Trophoblast cell (in vitro differentiated cells and primary cell): ENCODE measurements at regions not wholly inside any gene's neighbourhood (a gene's known extent, or its start where the extent isn't known, plus 50 kb on each side); places are given as distances from the start of the nearest gene placed in this dataset.
A peak's percentile ranks its signal among the peaks of the same experiment; 100 is the strongest.

Source experiments
- DNase-seq, 2 donors: peaks; one replicate each; pipeline ENCODE4 v3.0.0-alpha.2; 2016
- H2AFZ ChIP-seq: 2 replicates; pipeline ENCODE4 v1.6.1; 2013; ENCODE audit warnings: low read length, moderate library complexity, mild to moderate bottlenecking; ENCODE audit not compliant: insufficient read depth, poor library complexity
- H2AK5ac ChIP-seq: 2 replicates; pipeline ENCODE4 v1.6.1; 2013; ENCODE audit warnings: mild to moderate bottlenecking, low read length
- H2BK120ac ChIP-seq: 2 replicates; pipeline ENCODE4 v1.6.1; 2013; ENCODE audit warnings: low read length, mild to moderate bottlenecking, moderate library complexity; ENCODE audit not compliant: insufficient read depth, poor library complexity
- H2BK12ac ChIP-seq: 2 replicates; pipeline ENCODE4 v1.6.1; 2013; ENCODE audit warnings: mild to moderate bottlenecking, low read length, moderate library complexity
- H2BK5ac ChIP-seq: 2 replicates; pipeline ENCODE4 v1.6.1; 2013; ENCODE audit warnings: low read length, low read depth, moderate library complexity, mild to moderate bottlenecking; ENCODE audit not compliant: poor library complexity
- H3K14ac ChIP-seq: 2 replicates; pipeline ENCODE4 v1.6.1; 2013; ENCODE audit warnings: mild to moderate bottlenecking, low read length
- H3K18ac ChIP-seq: 2 replicates; pipeline ENCODE4 v1.6.1; 2013; ENCODE audit warnings: mild to moderate bottlenecking, low read length
- H3K23ac ChIP-seq: 2 replicates; pipeline ENCODE4 v1.6.1; 2013; ENCODE audit warnings: low read length
- H3K27ac ChIP-seq: 2 replicates; pipeline ENCODE4 v1.5.1; 2013; ENCODE audit warnings: low read depth, mild to moderate bottlenecking, inconsistent platforms, low read length, moderate library complexity
- H3K27me3 ChIP-seq: 2 replicates; pipeline ENCODE4 v1.6.1; 2013; ENCODE audit warnings: inconsistent platforms, mild to moderate bottlenecking, low read length, moderate library complexity; ENCODE audit not compliant: insufficient read depth
- H3K36me3 ChIP-seq, 2 experiments: 1 replicate in 1 of 2; 2 replicates in 1 of 2; pipeline ENCODE4 v1.6.1; 2013; ENCODE audit warnings: low read length in 2 of 2, mild to moderate bottlenecking in 2 of 2, moderate library complexity in 1 of 2; ENCODE audit not compliant: insufficient read depth in 2 of 2, control insufficient read depth in 1 of 2
- H3K4ac ChIP-seq: 2 replicates; pipeline ENCODE4 v1.6.1; 2013; ENCODE audit warnings: low read depth, mild to moderate bottlenecking, low read length, moderate library complexity
- H3K4me1 ChIP-seq, 2 experiments: 1 replicate in 1 of 2; 2 replicates in 1 of 2; pipeline ENCODE4 v1.6.1; 2013; ENCODE audit warnings: low read length in 2 of 2, mild to moderate bottlenecking in 2 of 2, moderate library complexity in 1 of 2; ENCODE audit not compliant: insufficient read depth in 2 of 2, control insufficient read depth in 1 of 2
- H3K4me2 ChIP-seq: 2 replicates; pipeline ENCODE4 v1.6.1; 2013; ENCODE audit warnings: inconsistent platforms, mild to moderate bottlenecking, low read length, moderate library complexity
- H3K4me3 ChIP-seq: 2 replicates; pipeline ENCODE4 v1.5.1; 2013; ENCODE audit warnings: mild to moderate bottlenecking, low read depth, low read length, inconsistent platforms
- H3K79me1 ChIP-seq: one replicate; pipeline ENCODE4 v1.6.1; 2013; ENCODE audit warnings: low read length
- H3K79me2 ChIP-seq: 2 replicates; pipeline ENCODE4 v1.6.1; 2013; ENCODE audit warnings: low read length, mild to moderate bottlenecking; ENCODE audit not compliant: control insufficient read depth, insufficient read depth, poor library complexity
- H3K9ac ChIP-seq: 2 replicates; pipeline ENCODE4 v1.6.1; 2013; ENCODE audit warnings: mild to moderate bottlenecking, low read length
- H3K9me3 ChIP-seq: 2 replicates; pipeline ENCODE4 v1.6.1; 2013; ENCODE audit warnings: low read depth, mild to moderate bottlenecking, control low read depth, inconsistent platforms, low read length; ENCODE audit not compliant: insufficient read depth
- H4K12ac ChIP-seq: 2 replicates; pipeline ENCODE4 v1.6.1; 2013; ENCODE audit warnings: low read depth, mild to moderate bottlenecking, low read length, moderate library complexity
- H4K8ac ChIP-seq: 2 replicates; pipeline ENCODE4 v1.6.1; 2013; ENCODE audit warnings: low read depth, mild to moderate bottlenecking, low read length, moderate library complexity
- H4K91ac ChIP-seq: one replicate; pipeline ENCODE4 v1.6.1; 2013; ENCODE audit warnings: low read depth, mild to moderate bottlenecking, low read length, moderate library complexity
- WGBS: extraction: QIAGEN DNeasy Blood & Tissue Kit; methylation state at CpG from one replicate; pipeline ENCODE4 v1.1.7; 2013; ENCODE audit warnings: missing lambda C conversion rate; ENCODE audit not compliant: insufficient read length, insufficient coverage; ENCODE audit errors: extremely low coverage; 5-methylcytosine and 5-hydroxymethylcytosine counted together

GRCh38 chr13:86714495-86714894 is 915.3 kb upstream of the SLITRK6 start:
- Histone ChIP-seq H3K4me3 (no peak overlapping the region), H3K27ac (no peak overlapping the region), H3K36me3 (no peaks in the 10 kb centered on the region), H2AFZ (no peak overlapping the region), H3K14ac (no peak overlapping the region), H3K79me1 (no peaks in the 10 kb centered on the region), H3K4me2 (no peak overlapping the region), H3K27me3 (no peaks in the 10 kb centered on the region), H2AK5ac (no peak overlapping the region), H3K23ac (no peak overlapping the region), H3K4ac (no peak overlapping the region), H4K8ac (no peak overlapping the region), H3K9ac (no peak overlapping the region), H3K9me3 (peaks cover 2% of the 10 kb centered on the region), H4K12ac (no peak overlapping the region), H4K91ac (no peak overlapping the region), H3K79me2 (no peaks in the 10 kb centered on the region), H2BK5ac (no peak overlapping the region), H2BK120ac (no peak overlapping the region), H2BK12ac (no peak overlapping the region), H3K4me1 (no peaks in the 10 kb centered on the region), H3K18ac (no peak overlapping the region)
- DNase-seq: no peak
- no CpG with 5 or more reads among the region's 3 CpGs for WGBS

- Histone ChIP-seq H2BK12ac (no peak overlapping the region), H3K36me3 (no peaks in the 10 kb centered on the region), H3K4me2 (no peak overlapping the region), H3K27me3 (no peaks in the 10 kb centered on the region), H3K9me3 (no peaks in the 10 kb centered on the region), H4K8ac (no peak overlapping the region), H3K14ac (no peak overlapping the region), H3K79me2 (no peaks in the 10 kb centered on the region), H4K91ac (no peak overlapping the region), H3K27ac (no peak overlapping the region), H2AFZ (no peak overlapping the region), H2AK5ac (no peak overlapping the region), H2BK120ac (no peak overlapping the region), H3K4ac (no peak overlapping the region), H3K9ac (no peak overlapping the region), H3K4me3 (no peak overlapping the region), H3K79me1 (no peaks in the 10 kb centered on the region), H2BK5ac (no peak overlapping the region), H4K12ac (no peak overlapping the region), H3K23ac (no peak overlapping the region), H3K18ac (no peak overlapping the region), H3K4me1 (no peaks in the 10 kb centered on the region)
- WGBS: no CpG with 5 or more reads among the region's 3 CpGs
- DNase-seq: no peak
Observed at GRCh38 chr13:86725105-86725504, 925.9 kb upstream of the SLITRK6 start.

GRCh38 chr13:86729206-86729605 is 930.0 kb upstream of the SLITRK6 start:
- H3K9ac ChIP-seq: no peak overlapping the region
- no peak overlapping the region for H3K4ac ChIP-seq
- H3K36me3 ChIP-seq: no peaks in the 10 kb centered on the region
- no peaks in the 10 kb centered on the region for H3K4me1 ChIP-seq
- H3K14ac ChIP-seq: no peak overlapping the region
- no peak overlapping the region for H3K18ac ChIP-seq
- no peak overlapping the region for H4K91ac ChIP-seq
- H4K12ac ChIP-seq: no peak overlapping the region
- no peak overlapping the region for H4K8ac ChIP-seq
- no peak overlapping the region for H3K23ac ChIP-seq
- H2BK5ac ChIP-seq: no peak overlapping the region
- H3K27me3 ChIP-seq: no peaks in the 10 kb centered on the region
- H3K79me2 ChIP-seq: no peaks in the 10 kb centered on the region
- no peaks in the 10 kb centered on the region for H3K9me3 ChIP-seq
- H2BK12ac ChIP-seq: no peak overlapping the region
- no peak overlapping the region for H3K27ac ChIP-seq
- no peak overlapping the region for H2AFZ ChIP-seq
- H3K4me3 ChIP-seq: no peak overlapping the region
- H3K4me2 ChIP-seq: no peak overlapping the region
- no peak for DNase-seq
- H2AK5ac ChIP-seq: no peak overlapping the region
- no CpG with 5 or more reads among the region's 2 CpGs for WGBS
- no peak overlapping the region for H2BK120ac ChIP-seq
- no peaks in the 10 kb centered on the region for H3K79me1 ChIP-seq

- Histone ChIP-seq H2BK12ac (no peak overlapping the region), H2BK120ac (no peak overlapping the region), H3K79me2 (no peaks in the 10 kb centered on the region), H4K8ac (no peak overlapping the region), H3K9ac (peak overlapping the region; percentile 48), H3K23ac (no peak overlapping the region), H3K4me2 (no peak overlapping the region), H3K14ac (no peak overlapping the region), H3K4ac (no peak overlapping the region), H3K27me3 (no peaks in the 10 kb centered on the region), H3K27ac (no peak overlapping the region), H2AK5ac (no peak overlapping the region), H3K36me3 (no peaks in the 10 kb centered on the region), H4K91ac (no peak overlapping the region), H3K4me3 (peak overlapping the region; percentile 41), H3K18ac (no peak overlapping the region), H2BK5ac (no peak overlapping the region), H3K79me1 (no peaks in the 10 kb centered on the region), H3K4me1 (no peaks in the 10 kb centered on the region), H2AFZ (no peak overlapping the region), H3K9me3 (no peaks in the 10 kb centered on the region), H4K12ac (no peak overlapping the region)
- no peak for DNase-seq
- whole genome bisulfite sequencing: no CpG with 5 or more reads among the region's 1 CpG
Observed at GRCh38 chr13:86731987-86732386, 932.8 kb upstream of the SLITRK6 start.
